ENCODE measurements at regions not wholly inside any gene's neighbourhood (a gene's known extent, or its start where the extent isn't known, plus 50 kb on each side); places are given as distances from the start of the nearest gene placed in this dataset.

DNA sequence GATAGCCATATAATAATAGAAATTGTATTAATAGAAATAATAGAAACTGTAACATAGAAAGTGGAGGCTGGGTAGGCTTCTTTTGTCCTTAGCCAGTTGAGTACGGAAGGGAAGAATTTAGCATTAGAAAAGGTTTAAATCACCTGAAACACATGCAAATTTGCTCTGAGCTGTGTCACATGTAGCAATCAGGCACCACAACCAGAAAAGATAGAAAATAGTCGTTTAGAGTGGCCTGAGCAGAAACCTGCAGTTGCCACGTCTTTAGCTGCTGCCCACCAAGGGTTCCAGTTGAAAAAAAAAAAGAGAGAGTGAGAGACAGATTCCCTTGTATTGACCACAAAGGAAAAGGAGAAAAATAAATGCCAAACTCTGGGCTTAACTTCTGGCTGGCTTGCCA is 188.8 kb downstream of the DDX3Y start:
- H3K79me2 ChIP-seq (ENCODE audit: insufficient read depth, low read length) = no peaks in the 10 kb centered on the region
- H3K9me2 ChIP-seq (ENCODE audit: insufficient read depth) = no peaks in the 10 kb centered on the region
- ChIA-PET RAD21 (ENCODE audit: low non-redundant PET in 1 of 2, low total read pairs in 2 of 2, uncharacterized antibody in 2 of 2, unreplicated experiment in 2 of 2) (no interaction called here), CTCF (no interaction called here), POLR2A (no interaction called here)
- no peaks in the 10 kb centered on the region for H3K4me1 ChIP-seq (ENCODE audit: control insufficient read depth in 1 of 2, insufficient read depth in 2 of 2, low read length in 2 of 2)
- no peak overlapping the region for H3K27ac ChIP-seq (ENCODE audit: low read depth, low read length)
- no peak overlapping the region for H3K4me3 ChIP-seq (replicated peaks in 1 of 2; ENCODE audit: low read depth in 1 of 2, low read length in 2 of 2)
- H4K20me1 ChIP-seq (ENCODE audit: insufficient read depth) = no peaks in the 10 kb centered on the region
- no peaks in the 10 kb centered on the region for H3K9me3 ChIP-seq (ENCODE audit: control insufficient read depth in 1 of 2, insufficient read depth in 1 of 2, low read depth in 1 of 2, low read length in 2 of 2)
- no peaks in the 10 kb centered on the region for H3K36me3 ChIP-seq (ENCODE audit: control insufficient read depth in 1 of 2, insufficient read depth in 2 of 2, low read length in 2 of 2)
- H3K9ac ChIP-seq (ENCODE audit: low read length) = no peak overlapping the region
- TF ChIP-seq SIN3A (IDR thresholded peaks at IDR 0.05; ENCODE audit: low read depth) (no peak), JUND (IDR thresholded peaks at IDR 0.05) (no peak), YY1 (IDR thresholded peaks at IDR 0.05; ENCODE audit: extremely low read depth, insufficient replicate concordance, low read depth, low read length) (no peak), SP1 (IDR thresholded peaks at IDR 0.05; ENCODE audit: low read depth) (no peak), POLR2AphosphoS5 (IDR thresholded peaks at IDR 0.05; ENCODE audit: low read depth, low read length) (no peak), ZNF274 (IDR thresholded peaks at IDR 0.05; ENCODE audit: low read depth, low read length) (no peak), EZH2phosphoT487 (IDR thresholded peaks at IDR 0.05; ENCODE audit: borderline replicate concordance) (no peak), ZFX (IDR thresholded peaks at IDR 0.05) (no peak)
- TF ChIP-seq, protein P1, sequence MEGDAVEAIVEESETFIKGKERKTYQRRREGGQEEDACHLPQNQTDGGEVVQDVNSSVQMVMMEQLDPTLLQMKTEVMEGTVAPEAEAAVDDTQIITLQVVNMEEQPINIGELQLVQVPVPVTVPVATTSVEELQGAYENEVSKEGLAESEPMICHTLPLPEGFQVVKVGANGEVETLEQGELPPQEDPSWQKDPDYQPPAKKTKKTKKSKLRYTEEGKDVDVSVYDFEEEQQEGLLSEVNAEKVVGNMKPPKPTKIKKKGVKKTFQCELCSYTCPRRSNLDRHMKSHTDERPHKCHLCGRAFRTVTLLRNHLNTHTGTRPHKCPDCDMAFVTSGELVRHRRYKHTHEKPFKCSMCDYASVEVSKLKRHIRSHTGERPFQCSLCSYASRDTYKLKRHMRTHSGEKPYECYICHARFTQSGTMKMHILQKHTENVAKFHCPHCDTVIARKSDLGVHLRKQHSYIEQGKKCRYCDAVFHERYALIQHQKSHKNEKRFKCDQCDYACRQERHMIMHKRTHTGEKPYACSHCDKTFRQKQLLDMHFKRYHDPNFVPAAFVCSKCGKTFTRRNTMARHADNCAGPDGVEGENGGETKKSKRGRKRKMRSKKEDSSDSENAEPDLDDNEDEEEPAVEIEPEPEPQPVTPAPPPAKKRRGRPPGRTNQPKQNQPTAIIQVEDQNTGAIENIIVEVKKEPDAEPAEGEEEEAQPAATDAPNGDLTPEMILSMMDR (IDR thresholded peaks at IDR 0.05 in 2 of 3, conservative IDR thresholded peaks at IDR 0.05 in 1 of 3; ENCODE audit: borderline replicate concordance in 1 of 3, insufficient read depth in 1 of 3, low read depth in 2 of 3, low read length in 2 of 3) = no peak
- TF ChIP-seq, protein P2, sequence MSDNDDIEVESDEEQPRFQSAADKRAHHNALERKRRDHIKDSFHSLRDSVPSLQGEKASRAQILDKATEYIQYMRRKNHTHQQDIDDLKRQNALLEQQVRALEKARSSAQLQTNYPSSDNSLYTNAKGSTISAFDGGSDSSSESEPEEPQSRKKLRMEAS (IDR thresholded peaks at IDR 0.05) = no peak
- intact Hi-C loops (cut with micrococcal nuclease) = no loop called here
- DNase-seq (ENCODE audit: low read depth, low spot score) (no peak), ATAC-seq (no peak)
- no peak overlapping the region for H2AFZ ChIP-seq (ENCODE audit: low read depth, low read length, poor library complexity, severe bottlenecking)
- no TSS peak for BruUV-seq (replicated peaks)
- H3K27me3 ChIP-seq (ENCODE audit: insufficient read depth, low read length) = no peaks in the 10 kb centered on the region
- H3K4me2 ChIP-seq (ENCODE audit: low read length) = no peak overlapping the region

Measured in HCT116 (cell line).